ENCODE measurements at regions not wholly inside any gene's neighbourhood (a gene's known extent, or its start where the extent isn't known, plus 50 kb on each side); places are given as distances from the start of the nearest gene placed in this dataset.

DNA sequence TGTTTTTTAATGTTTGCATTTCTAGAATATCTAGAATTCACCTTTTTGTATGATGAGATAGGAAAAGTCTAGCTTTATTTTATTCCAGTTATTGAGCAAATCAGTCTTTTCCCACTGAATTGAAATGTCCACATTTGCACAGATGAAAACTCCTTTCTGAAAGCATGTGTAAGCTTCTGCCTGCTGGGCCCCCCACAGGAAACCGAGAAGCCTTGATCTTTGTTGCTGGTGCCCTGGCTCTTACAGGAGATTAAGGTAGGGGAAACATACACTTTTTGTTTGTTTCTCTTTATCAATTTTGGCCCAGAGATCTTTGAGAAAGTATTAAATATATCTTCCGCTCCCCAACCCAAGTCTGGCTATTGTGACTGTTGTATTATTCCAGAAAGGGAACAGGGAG lies 87.2 kb upstream of the GNAZ start:
- DNase-seq (ENCODE audit: extremely low spot score, unreplicated experiment): no peak
- no peak overlapping the region for H3K4me3 Mint-ChIP-seq
- H3K4me1 Mint-ChIP-seq (ENCODE audit: unreplicated experiment): no peaks in the 10 kb centered on the region
- TF ChIP-seq, protein P1, sequence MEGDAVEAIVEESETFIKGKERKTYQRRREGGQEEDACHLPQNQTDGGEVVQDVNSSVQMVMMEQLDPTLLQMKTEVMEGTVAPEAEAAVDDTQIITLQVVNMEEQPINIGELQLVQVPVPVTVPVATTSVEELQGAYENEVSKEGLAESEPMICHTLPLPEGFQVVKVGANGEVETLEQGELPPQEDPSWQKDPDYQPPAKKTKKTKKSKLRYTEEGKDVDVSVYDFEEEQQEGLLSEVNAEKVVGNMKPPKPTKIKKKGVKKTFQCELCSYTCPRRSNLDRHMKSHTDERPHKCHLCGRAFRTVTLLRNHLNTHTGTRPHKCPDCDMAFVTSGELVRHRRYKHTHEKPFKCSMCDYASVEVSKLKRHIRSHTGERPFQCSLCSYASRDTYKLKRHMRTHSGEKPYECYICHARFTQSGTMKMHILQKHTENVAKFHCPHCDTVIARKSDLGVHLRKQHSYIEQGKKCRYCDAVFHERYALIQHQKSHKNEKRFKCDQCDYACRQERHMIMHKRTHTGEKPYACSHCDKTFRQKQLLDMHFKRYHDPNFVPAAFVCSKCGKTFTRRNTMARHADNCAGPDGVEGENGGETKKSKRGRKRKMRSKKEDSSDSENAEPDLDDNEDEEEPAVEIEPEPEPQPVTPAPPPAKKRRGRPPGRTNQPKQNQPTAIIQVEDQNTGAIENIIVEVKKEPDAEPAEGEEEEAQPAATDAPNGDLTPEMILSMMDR (conservative IDR thresholded peaks at IDR 0.05): no peak
- H3K27ac Mint-ChIP-seq: no peak overlapping the region
- H3K27me3 Mint-ChIP-seq: peaks cover 3% of the 10 kb centered on the region
- no peaks in the 10 kb centered on the region for H3K36me3 Mint-ChIP-seq
- peaks cover 6% of the 10 kb centered on the region for H3K9me3 Mint-ChIP-seq

DNA sequence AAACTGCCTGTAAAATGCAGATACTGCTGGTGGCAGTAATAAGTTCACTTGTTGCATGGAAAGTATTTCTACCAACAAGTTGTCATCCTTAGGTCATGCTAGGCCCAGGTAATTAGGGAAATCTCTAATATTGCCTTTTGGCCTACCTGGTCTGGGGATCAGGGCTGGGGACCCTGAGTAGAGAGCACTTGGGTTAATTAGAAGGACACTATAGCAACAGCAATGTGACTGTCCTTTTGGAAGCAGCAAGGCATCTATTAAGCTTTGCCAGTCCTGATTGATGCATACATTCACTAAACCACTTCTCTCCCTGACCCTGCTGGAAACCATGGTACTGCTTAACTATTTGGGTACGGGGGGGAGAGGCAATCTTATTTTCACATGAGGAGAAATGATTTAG lies 86.5 kb upstream of the GNAZ start:
- no peaks in the 10 kb centered on the region for H3K4me1 Mint-ChIP-seq (ENCODE audit: unreplicated experiment)
- no peaks in the 10 kb centered on the region for H3K36me3 Mint-ChIP-seq
- no peak overlapping the region for H3K4me3 Mint-ChIP-seq
- H3K9me3 Mint-ChIP-seq: peaks cover 6% of the 10 kb centered on the region
- DNase-seq (ENCODE audit: extremely low spot score, unreplicated experiment): no peak
- H3K27ac Mint-ChIP-seq: no peak overlapping the region
- peaks cover 4% of the 10 kb centered on the region for H3K27me3 Mint-ChIP-seq
- TF ChIP-seq, protein P1 (conservative IDR thresholded peaks at IDR 0.05): no peak

DNA sequence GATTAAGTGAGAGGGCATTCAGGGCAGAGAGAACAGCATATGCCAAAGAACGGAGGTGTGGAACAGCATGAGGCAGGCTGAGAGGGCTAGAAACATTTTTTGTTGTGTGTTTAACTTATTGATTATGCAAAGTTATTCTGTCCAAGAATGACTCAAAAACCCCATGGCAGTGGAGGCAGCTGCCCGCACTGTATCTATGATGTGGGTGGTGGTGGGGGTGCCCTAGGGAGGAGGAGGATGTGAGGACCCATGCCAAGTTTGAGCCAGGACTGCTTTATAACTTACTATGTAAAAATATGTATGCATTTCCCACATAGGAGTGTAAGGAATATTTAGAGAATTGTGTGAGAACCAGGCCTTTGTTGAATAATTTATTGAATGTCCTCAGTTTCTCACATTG lies 85.4 kb upstream of the GNAZ start:
- DNase-seq (ENCODE audit: extremely low spot score, unreplicated experiment): no peak
- Mint-ChIP-seq H3K36me3 (no peaks in the 10 kb centered on the region), H3K27ac (no peak overlapping the region), H3K9me3 (peaks cover 6% of the 10 kb centered on the region), H3K27me3 (peaks cover 4% of the 10 kb centered on the region), H3K4me1 (ENCODE audit: unreplicated experiment) (no peaks in the 10 kb centered on the region), H3K4me3 (no peak overlapping the region)
- TF ChIP-seq, protein P1 (conservative IDR thresholded peaks at IDR 0.05): no peak

DNA sequence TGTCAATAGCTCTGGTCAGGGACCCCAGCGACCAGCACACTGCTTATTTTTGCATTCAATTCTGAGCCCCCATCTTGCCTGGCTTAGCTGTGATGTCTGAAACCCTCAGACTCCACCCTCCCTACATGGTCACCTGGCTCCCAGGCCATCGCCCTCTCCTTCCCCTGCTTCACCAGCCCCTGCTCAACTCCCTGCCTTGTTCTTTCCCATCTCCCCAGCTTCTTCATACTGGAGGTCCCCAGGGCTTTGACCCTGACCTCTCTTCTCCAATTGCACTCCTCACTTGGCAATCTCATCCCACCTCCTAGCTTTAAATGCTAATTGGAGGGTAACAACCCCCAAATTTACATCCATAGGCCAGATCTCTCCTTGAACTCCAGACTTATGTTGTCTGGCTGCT lies 84.3 kb upstream of the GNAZ start:
- no peak for DNase-seq (ENCODE audit: extremely low spot score, unreplicated experiment)
- no peak overlapping the region for H3K4me3 Mint-ChIP-seq
- H3K27me3 Mint-ChIP-seq: peaks cover 9% of the 10 kb centered on the region
- TF ChIP-seq, protein P1 (conservative IDR thresholded peaks at IDR 0.05): no peak
- no peaks in the 10 kb centered on the region for H3K9me3 Mint-ChIP-seq
- H3K36me3 Mint-ChIP-seq: no peaks in the 10 kb centered on the region
- no peak overlapping the region for H3K27ac Mint-ChIP-seq
- H3K4me1 Mint-ChIP-seq (ENCODE audit: unreplicated experiment): no peaks in the 10 kb centered on the region

DNA sequence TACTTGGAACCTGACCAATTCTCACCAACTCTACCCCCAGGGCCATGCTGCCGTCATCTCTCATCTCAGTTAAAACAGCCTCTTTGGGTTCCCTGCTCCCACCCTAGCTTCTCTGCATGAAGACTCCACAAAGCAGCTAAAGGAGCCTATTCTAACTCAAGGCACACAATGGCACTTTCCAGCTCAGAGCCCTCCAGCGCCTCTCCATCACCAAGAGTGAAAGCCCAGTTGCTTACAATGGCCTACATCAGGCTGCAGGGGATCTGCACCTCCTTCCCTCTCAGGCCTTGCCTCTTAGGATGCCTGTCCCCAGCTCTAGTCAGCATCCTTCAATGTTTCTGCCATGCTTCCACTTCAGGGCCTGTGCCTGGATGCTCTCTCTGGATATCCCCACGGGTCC lies 83.7 kb upstream of the GNAZ start:
- Mint-ChIP-seq H3K27me3 (peaks cover 9% of the 10 kb centered on the region), H3K9me3 (no peaks in the 10 kb centered on the region), H3K4me1 (ENCODE audit: unreplicated experiment) (no peaks in the 10 kb centered on the region), H3K4me3 (no peak overlapping the region), H3K27ac (no peak overlapping the region), H3K36me3 (no peaks in the 10 kb centered on the region)
- DNase-seq (ENCODE audit: extremely low spot score, unreplicated experiment): no peak
- TF ChIP-seq, protein P1 (conservative IDR thresholded peaks at IDR 0.05): no peak

DNA sequence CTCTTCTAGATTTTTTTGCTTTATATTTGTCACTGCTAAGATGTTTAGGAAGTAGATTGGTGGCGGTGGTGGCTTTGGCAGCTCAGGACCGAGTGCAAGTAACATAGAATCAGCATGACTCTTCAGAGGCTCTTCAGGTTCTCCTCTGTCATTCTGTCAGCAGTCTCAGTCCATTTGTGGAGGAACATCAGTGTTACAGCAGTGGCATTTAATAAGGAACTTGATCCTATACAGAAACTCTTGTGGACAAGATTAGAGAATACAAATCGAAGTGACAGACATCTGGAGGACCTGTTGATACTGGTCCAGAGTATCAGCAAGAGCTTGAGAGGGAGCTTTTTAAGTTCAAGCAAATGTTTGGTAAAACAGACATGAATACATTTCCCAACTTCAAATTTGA lies 82.2 kb upstream of the GNAZ start:
- TF ChIP-seq, protein P1 (conservative IDR thresholded peaks at IDR 0.05): no peak
- Mint-ChIP-seq H3K36me3 (no peaks in the 10 kb centered on the region), H3K9me3 (no peaks in the 10 kb centered on the region), H3K4me1 (ENCODE audit: unreplicated experiment) (no peaks in the 10 kb centered on the region), H3K27me3 (peaks cover 9% of the 10 kb centered on the region), H3K27ac (no peak overlapping the region), H3K4me3 (no peak overlapping the region)
- no peak for DNase-seq (ENCODE audit: extremely low spot score, unreplicated experiment)

Measured in type B pancreatic cell (in vitro differentiated cells).